NCI-H2029 treated with DMSO at 0.1 percent for 48 hours (cell line): ENCODE measurements at regions not wholly inside any gene's neighbourhood (a gene's known extent, or its start where the extent isn't known, plus 50 kb on each side); places are given as distances from the start of the nearest gene placed in this dataset.

Experiments
- DNase-seq: peaks from one replicate; lab custom pipeline; 2025; lab: John Stamatoyannopoulos, UW

GRCh38 chr7:46237466-46237865 is 316.4 kb upstream of the IGFBP3 start:
- no peak for DNase-seq

GRCh38 chr7:46233585-46234329 is 312.7 kb upstream of the IGFBP3 start:
- no peak for DNase-seq

DNA sequence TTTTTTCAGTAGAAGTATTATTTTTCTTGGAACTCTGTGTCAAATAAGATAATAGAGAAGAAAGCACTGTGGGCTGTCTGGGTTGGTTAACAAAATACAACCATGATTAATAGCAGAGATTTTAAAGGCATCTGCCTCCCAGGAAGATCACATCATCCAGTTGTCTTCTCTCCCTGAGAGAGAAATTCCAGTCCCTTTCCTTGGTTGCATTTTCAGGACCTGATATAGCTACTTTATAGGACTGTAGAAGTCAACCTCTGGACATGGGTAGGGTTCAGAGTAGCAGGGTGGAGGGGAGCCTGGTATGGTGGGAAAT is 309.9 kb upstream of the IGFBP3 start:
- DNase-seq: no peak

GRCh38 chr7:46230298-46230989 is 309.4 kb upstream of the IGFBP3 start:
- DNase-seq: no peak

DNA sequence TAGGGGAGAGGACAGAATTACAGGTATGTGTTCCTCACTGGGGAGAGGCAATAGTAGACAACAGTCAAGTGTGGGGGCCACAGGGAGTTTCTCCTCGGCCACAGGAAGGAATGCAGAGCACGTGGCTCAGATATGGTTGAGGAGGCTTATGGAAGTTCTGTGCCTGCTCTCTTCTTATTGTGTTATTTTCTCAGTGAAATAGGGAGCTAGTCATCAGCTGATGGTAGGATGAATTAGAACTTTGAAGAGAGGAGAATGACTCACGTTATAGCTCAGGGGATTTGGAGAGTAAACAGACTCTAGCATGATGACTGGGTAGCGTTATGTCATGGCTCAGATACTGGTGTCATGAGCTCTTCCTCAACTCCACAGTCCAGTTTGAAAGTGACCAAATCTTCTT is 308.3 kb upstream of the IGFBP3 start:
- no peak for DNase-seq

DNA sequence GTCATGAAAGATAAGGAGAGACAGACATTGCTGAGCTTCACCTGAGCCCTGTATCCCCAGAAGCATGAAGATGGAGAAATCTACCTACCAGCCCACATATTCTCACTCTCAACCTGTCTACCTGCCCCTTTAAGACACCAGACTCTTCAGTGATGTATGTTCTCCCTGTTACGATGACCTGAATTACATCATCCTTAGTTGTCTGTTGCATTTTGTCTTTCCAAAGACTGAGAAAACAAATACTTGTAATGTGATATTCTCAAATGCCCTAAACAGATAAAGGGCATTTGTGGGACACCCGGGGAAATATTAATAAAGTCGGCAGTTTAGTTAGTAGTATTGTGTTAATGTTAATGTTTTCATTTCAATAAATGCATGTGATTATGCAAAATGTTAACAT is 305.8 kb upstream of the IGFBP3 start:
- DNase-seq: no peak

DNA sequence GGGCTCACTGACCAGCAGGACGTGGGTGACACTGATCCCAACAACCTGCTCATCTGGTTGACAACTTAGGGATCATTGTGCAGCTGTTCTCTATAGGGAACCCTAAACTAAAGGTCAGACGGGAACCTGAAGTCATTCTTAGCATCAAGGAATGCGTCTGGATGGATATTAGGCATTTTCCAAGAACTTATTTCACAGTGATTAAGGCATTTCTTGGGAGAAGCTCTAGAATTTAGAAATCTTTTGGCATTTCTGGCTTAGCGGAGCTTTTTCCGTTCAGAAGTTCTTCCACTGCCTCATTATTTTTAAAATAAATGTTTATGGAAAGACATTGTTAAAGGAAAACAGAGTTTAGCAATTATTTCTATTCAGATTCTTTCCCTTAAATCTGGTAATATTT is 303.3 kb upstream of the IGFBP3 start:
- no peak for DNase-seq

DNA sequence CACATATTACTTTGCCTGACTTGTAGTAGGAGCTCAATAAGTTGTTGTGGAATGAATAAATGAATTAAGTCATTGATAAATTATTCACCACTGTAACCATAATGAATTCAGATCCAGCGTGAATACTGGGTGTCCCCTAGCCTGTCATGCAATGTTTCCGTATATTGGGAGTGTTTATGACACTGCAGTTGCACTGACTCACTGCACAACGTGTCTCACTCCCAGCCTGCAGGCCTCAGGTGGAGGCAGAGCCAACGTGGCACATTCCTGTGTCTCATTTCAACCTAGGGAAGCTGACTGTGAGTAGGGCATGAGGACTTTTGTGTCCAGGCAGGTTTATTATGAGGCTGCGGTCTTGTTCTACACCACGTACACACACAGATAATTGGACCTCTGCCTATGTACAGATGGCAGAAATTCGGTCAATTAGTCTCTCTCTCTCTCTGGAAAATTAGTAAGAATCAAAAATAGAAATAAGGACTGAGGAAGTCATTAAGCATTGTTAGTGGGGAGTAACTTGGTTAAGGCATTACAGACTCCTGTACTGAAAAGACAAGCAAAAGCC is 299.1 kb upstream of the IGFBP3 start:
- no peak for DNase-seq

DNA sequence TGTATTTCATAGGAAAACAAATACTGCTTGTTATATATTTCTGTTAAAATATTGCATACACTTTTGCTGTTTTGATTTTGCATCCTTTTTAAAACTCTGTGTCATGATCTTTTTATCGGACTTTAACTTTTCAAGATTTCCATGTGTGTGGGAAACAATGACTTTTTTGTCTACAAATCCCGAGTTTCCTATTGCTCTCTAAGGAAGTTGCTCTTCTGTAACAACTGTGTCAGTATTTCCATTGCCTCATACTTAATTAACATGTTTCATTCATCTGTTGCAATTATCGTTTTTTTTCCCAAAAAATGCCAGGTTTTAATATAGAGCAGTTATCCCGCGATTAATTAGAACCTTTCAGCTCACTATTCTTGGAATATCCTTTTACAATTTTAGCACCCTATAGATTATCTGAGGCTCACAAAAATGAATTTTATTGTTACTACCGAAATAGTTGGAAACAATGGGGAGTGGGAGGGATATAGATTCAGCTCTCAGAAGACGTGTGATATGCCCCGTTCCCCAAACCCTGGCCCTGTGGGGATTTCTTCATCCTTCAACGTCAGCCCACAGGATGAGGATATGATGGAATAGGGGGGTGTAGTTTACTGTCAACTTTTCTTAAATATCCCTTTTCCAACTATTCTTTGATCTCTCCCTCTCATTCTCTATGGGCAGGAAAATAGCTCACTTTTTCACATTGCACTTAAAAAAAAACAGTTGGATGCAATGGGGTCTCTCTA is 297.6 kb upstream of the IGFBP3 start:
- DNase-seq: no peak

DNA sequence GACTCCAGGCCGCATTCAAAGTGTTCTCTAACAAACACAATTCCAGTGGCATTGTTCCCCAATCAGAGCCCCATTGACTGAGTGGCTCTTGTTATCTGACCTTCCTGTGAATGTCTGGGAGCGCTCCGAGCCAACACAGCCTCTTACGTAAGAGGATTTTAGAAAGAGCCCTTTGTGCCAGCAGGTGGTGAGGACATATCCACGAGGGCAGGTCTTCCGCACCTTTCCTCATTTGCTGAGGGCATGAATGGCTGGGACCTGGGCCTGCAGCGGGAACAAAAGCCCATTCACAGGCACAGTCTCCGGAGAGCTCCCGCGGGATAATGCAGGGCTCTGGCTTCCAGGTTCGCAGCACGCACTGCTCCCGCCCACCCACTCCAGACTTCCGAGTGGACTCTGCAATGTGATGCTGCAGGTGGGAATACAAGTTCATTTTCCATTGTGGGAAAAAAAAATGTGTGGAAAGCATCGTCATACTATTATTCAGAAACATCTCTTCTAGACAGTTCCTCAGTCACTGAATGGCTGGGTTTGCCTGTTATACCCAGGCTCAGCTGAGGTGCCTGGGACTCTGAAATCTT is 295.0 kb upstream of the IGFBP3 start:
- DNase-seq: peak; percentile 27

DNA sequence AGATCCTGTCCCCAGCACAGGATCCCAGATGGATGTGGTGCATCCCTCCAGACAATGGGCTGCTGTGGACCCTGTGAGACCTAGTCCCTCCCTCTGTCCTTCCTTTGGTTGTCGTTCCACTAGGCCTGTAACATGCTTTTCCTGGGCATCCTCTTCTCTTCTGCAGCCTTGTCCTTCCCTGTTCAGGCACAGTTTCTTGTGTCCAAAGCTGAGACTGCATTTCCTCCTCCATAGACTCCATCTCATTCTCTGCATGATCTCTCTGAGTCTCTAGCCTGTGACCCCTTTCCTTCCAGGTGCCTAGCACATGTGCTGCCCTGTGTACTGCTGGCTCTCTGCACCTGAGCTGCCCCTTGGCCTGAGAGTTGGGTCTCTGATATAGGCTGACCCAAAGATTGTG is 293.5 kb upstream of the IGFBP3 start:
- no peak for DNase-seq

DNA sequence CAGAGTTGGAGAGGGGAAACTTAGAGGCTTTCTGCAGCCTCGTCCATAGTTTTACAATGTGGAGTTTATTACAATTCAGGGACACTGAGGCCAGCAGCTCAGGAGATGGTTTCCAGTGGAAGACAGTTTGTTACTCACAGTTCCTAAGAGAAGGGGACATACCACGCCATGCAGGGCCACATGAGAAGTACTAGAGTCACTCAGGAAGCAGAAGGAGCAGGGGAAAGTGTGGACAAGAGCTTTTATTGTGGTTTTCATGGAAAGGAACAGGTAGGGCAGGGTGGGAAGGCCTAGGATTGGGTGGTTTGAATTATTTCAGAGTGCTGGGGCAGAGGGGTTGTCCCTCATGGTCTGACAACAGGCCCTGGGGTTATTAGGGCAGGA is 292.1 kb upstream of the IGFBP3 start:
- DNase-seq: no peak

DNA sequence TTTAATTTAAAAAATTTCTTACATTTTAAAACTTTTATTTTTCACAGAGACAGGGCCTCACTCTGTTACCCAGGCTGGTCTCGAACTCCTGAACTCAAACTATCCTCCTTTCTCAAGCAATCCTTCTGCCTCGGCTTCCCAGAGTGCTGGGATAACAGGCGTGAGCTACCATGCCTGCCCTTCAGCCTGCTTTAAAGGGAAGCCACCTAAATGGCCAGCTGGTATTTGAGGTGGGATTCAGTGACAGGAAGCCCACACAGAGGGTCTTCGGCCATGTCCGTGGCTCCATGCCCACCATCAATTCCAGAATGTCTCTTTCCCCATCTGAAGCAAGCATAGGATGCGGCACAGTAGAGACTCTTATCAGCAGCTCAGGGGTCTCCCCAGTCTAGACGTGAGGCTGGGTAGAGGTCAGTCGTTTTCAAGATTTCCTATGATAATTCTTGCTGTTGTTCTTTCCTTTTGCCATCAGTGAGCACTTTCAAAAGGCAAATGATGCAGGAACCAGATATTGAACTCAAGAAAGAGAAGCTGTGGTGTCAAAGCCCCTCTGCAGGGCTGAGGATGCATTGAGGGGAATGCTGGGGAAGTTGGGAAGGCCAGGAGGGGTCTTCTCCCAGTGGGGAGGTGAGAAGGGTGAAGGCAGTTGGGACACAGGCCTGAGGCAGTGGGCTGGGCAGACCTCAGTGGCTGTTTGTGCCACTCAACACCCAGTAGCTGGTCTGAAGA is 291.5 kb upstream of the IGFBP3 start:
- DNase-seq: no peak

DNA sequence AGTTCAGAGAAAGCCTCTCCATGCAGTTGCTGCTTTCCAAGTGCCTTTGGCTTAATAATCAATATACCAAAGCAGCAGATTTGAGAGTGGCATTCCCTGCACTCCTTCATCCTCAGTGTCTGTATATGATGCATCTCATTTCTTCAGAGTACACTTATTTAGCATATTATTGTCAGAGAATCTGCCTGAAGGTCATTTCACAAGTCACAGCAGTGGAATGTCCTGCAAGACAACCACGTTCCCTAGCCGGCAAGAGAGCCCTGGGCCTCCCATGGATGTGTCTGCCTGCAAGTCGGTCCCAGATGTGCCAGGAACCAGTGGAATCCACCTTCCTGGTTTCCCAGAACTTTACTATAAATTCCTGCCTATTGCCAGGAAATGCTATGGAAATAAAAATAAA is 289.4 kb upstream of the IGFBP3 start:
- no peak for DNase-seq

- DNase-seq: no peak
Observed at GRCh38 chr7:46209611-46210388, 288.7 kb upstream of the IGFBP3 start.

DNA sequence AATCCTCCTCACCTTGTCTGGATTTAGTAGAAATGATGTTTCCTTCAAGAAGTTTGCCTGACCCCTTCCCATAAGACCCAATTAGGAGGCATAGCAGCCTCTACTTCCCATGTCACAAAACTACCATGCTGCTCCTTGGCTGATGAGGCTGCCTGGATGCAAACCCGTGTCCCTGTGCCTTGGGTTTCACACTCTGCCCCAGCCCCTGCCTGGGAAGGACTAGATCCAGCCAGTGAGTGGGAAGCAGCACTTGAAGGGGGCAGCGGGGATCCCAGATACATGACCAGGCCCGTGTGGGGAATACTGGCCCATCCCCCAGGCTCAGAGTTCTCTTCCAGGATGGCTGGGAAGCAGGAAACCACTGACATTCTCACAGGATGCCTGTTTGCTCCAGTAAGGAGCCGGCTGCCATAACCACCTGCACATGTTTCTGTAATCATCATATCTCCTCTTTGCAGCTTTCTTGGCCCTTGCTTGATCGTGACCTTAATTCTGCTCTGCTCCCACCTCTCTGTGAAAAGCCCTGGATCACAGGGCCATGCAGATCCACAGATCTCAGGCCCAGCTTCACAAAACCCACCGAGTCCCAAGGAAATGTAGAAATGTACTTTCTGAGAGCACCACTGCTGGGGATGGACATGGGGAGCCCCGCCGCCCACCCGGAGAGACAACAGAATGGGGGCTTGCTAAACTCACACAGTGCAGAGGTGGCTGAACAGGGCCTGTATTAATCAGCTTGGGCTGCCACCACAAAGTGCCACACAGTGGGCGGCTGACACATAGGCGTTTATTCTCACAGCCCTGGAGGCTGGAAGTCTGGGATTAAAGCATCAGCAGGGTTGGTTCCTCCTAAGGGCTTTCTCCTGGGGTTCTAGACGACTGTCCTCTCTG is 287.8 kb upstream of the IGFBP3 start:
- no peak for DNase-seq

DNA sequence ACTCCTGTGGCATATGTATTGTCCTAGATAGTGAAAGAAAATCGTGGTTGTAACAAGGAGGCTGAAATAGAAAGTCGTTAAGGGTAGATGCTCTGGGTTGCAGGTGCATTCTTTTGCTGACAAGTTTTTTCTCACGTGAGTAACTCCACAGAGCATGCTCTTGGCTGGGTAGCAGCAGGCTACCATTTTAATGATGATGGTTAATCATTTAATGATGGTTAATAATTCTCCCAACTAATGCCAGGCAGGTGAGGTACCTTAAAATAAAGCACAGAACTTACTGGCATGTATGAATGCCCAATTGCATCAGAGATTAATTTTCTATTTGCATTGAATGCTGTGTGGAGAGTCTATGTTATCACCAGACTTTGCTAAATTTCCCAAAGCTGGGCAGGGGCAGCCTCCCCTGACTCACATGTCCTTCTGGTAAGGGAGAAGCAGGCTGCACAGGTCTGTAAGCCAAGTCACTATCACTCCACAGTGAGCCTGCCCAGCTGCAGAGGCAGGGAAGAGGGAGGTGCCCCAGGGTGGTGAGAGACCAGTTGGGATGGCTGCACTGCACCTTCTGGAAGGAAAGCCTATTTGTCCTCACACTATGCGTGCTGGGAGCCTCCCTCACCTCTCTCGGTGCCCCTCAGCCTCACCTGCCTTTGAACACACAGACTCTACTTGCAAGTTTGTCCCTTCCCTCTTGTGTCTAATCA is 287.0 kb upstream of the IGFBP3 start:
- DNase-seq: no peak

- DNase-seq: no peak
Observed at GRCh38 chr7:46206476-46207060, 285.5 kb upstream of the IGFBP3 start.

GRCh38 chr7:46205478-46205877 is 284.4 kb upstream of the IGFBP3 start:
- DNase-seq: no peak
